ENCODE measurements at regions not wholly inside any gene's neighbourhood (a gene's known extent, or its start where the extent isn't known, plus 50 kb on each side); places are given as distances from the start of the nearest gene placed in this dataset.

DNA sequence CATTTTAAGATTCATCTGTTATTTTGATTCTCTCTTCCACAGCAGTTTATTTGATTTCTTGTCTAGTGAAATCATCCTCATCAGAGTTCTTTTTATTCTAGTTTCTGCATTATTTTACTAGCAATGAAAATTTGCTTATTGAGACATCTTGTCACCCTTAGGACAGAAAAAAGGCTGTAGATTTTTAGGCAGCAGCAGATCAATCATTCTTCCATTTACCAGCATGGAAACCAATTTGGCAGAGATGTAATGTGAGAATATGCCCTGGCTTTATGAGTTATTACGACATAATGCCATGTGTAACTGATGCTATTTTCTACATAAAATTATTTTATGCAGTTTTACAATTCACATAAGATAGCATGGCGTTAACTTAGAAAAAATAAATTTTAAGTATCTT, 688.6 kb upstream of the SLC10A2 start:
- Histone ChIP-seq H3K36me3 (ENCODE audit: control insufficient read depth in 3 of 3, insufficient read depth in 2 of 3, low read depth in 1 of 3, low read length in 3 of 3) (no peaks in the 10 kb centered on the region), H3K4me1 (ENCODE audit: control insufficient read depth in 3 of 3, insufficient read depth in 2 of 3, low read depth in 1 of 3, low read length in 2 of 3) (no peaks in the 10 kb centered on the region), H3K27ac (ENCODE audit: low read depth in 1 of 3, low read length in 2 of 3) (no peak overlapping the region), H3K9me3 (ENCODE audit: control insufficient read depth in 2 of 2, insufficient read depth in 1 of 2, low read depth in 1 of 2, low read length in 1 of 2) (no peaks in the 10 kb centered on the region), H3K27me3 (ENCODE audit: control insufficient read depth in 3 of 3, insufficient read depth in 3 of 3, low read length in 3 of 3) (no peaks in the 10 kb centered on the region), H3K4me3 (ENCODE audit: low read depth in 1 of 3, low read length in 3 of 3) (no peak overlapping the region)
- DNase-seq (no peak), FAIRE-seq (no peak)
- 73 to 84% (median 79%) methylated on average over 2 of the region's 2 CpGs for WGBS, 3 donors

DNA sequence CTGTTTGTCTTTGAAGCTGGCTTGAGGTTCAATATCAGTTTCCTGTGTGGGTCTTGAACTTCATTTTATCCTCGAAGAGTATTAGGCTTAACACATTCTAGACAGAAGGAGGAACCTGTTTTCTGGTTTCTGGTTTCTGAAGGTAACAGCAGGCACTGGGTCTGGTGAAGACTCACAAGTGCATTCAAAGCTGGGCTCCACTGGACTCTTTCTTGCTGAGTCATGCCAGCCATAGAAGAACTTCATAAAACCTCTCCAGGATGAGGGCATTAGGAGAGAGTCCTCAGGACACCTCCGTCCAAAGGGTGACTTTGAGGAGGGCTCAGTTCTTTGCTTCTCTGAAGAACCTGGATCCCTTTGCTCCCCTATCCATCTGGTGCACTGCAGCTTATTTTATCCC, 668.6 kb upstream of the SLC10A2 start:
- no peaks in the 10 kb centered on the region for H3K9me3 ChIP-seq (ENCODE audit: control insufficient read depth in 2 of 2, insufficient read depth in 1 of 2, low read depth in 1 of 2, low read length in 1 of 2)
- no peaks in the 10 kb centered on the region for H3K27me3 ChIP-seq (ENCODE audit: control insufficient read depth in 3 of 3, insufficient read depth in 3 of 3, low read length in 3 of 3)
- no peak overlapping the region for H3K4me3 ChIP-seq (ENCODE audit: low read depth in 1 of 3, low read length in 3 of 3)
- DNase-seq (no peak), FAIRE-seq (no peak)
- no peaks in the 10 kb centered on the region for H3K36me3 ChIP-seq (ENCODE audit: control insufficient read depth in 3 of 3, insufficient read depth in 2 of 3, low read depth in 1 of 3, low read length in 3 of 3)
- 73 to 86% (median 80%) methylated on average over 2 of the region's 2 CpGs for WGBS, 3 donors
- H3K27ac ChIP-seq (ENCODE audit: low read depth in 1 of 3, low read length in 2 of 3) = no peak overlapping the region
- no peaks in the 10 kb centered on the region for H3K4me1 ChIP-seq (ENCODE audit: control insufficient read depth in 3 of 3, insufficient read depth in 2 of 3, low read depth in 1 of 3, low read length in 2 of 3)

GRCh38 chr13:103731959-103732358, 665.7 kb upstream of the SLC10A2 start:
- no peak for FAIRE-seq
- Histone ChIP-seq H3K4me1 (ENCODE audit: control insufficient read depth in 3 of 3, insufficient read depth in 2 of 3, low read depth in 1 of 3, low read length in 2 of 3) (no peaks in the 10 kb centered on the region), H3K27me3 (ENCODE audit: control insufficient read depth in 3 of 3, insufficient read depth in 3 of 3, low read length in 3 of 3) (no peaks in the 10 kb centered on the region), H3K4me3 (ENCODE audit: low read depth in 1 of 3, low read length in 3 of 3) (no peak overlapping the region), H3K36me3 (ENCODE audit: control insufficient read depth in 3 of 3, insufficient read depth in 2 of 3, low read depth in 1 of 3, low read length in 3 of 3) (no peaks in the 10 kb centered on the region), H3K9me3 (ENCODE audit: control insufficient read depth in 2 of 2, insufficient read depth in 1 of 2, low read depth in 1 of 2, low read length in 1 of 2) (no peaks in the 10 kb centered on the region), H3K27ac (ENCODE audit: low read depth in 1 of 3, low read length in 2 of 3) (no peak overlapping the region)
- 89 to 91% (median 90%) methylated on average over 5 of the region's 5 CpGs for WGBS, 3 donors
- DNase-seq = no peak

DNA sequence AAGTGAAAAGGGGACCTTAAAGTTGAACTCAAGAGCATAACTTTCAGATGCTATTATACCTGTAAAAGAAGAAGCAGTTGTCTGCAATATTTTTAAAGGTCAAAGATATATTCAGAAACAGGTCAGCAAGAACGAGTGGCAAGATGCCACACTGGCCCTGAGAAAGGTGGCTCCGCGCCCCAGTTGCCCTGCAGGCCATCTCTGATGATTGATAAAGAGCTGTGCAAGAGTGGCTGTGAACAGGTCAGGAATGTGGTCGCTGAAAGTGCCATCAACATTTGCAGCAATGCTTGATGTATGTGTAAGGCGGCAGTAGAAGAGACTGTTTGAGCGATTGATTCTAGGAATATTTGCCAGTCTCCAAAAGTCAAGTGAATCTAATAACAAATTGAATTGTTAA, 664.2 kb upstream of the SLC10A2 start:
- H3K9me3 ChIP-seq (ENCODE audit: control insufficient read depth in 2 of 2, insufficient read depth in 1 of 2, low read depth in 1 of 2, low read length in 1 of 2) = no peaks in the 10 kb centered on the region
- no peak for FAIRE-seq

DNA sequence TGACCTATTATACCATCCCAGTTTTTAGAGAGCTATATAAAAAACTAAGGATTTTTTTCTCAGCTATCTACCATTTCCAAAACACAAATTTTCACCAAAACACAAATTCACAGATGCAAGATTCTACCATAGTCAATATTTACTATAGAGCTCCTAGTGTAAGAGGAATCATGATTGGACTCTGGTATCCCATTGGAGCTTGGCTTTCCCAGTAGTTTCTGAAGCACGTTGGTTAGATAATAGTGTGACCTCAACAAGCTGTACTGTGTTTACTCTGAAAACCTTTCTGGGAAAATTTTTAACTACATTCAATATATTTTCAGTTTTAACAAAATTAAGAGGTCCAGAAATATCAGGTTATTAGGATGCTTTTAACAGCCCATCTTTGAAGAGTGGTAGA, 660.6 kb upstream of the SLC10A2 start:
- Histone ChIP-seq H3K27ac (ENCODE audit: low read depth in 1 of 3, low read length in 2 of 3) (no peak overlapping the region), H3K36me3 (ENCODE audit: control insufficient read depth in 3 of 3, insufficient read depth in 2 of 3, low read depth in 1 of 3, low read length in 3 of 3) (no peaks in the 10 kb centered on the region), H3K9me3 (ENCODE audit: control insufficient read depth in 2 of 2, insufficient read depth in 1 of 2, low read depth in 1 of 2, low read length in 1 of 2) (no peaks in the 10 kb centered on the region), H3K27me3 (ENCODE audit: control insufficient read depth in 3 of 3, insufficient read depth in 3 of 3, low read length in 3 of 3) (no peaks in the 10 kb centered on the region), H3K4me3 (ENCODE audit: low read depth in 1 of 3, low read length in 3 of 3) (no peak overlapping the region), H3K4me1 (ENCODE audit: control insufficient read depth in 3 of 3, insufficient read depth in 2 of 3, low read depth in 1 of 3, low read length in 2 of 3) (no peaks in the 10 kb centered on the region)
- DNase-seq (no peak), FAIRE-seq (no peak)
- 41 to 52% (median 42%) methylated on average over 1 of the region's 1 CpG for WGBS, 3 donors

More for the DNA sequence above, 664.2 kb upstream of the SLC10A2 start:
- H3K27ac ChIP-seq (ENCODE audit: low read depth in 1 of 3, low read length in 2 of 3) = no peak overlapping the region
- 73 to 81% (median 74%) methylated on average over 6 of the region's 6 CpGs for WGBS, 3 donors
- no peaks in the 10 kb centered on the region for H3K4me1 ChIP-seq (ENCODE audit: control insufficient read depth in 3 of 3, insufficient read depth in 2 of 3, low read depth in 1 of 3, low read length in 2 of 3)
- no peak for DNase-seq
- no peaks in the 10 kb centered on the region for H3K36me3 ChIP-seq (ENCODE audit: control insufficient read depth in 3 of 3, insufficient read depth in 2 of 3, low read depth in 1 of 3, low read length in 3 of 3)
- H3K4me3 ChIP-seq (ENCODE audit: low read depth in 1 of 3, low read length in 3 of 3) = no peak overlapping the region
- no peaks in the 10 kb centered on the region for H3K27me3 ChIP-seq (ENCODE audit: control insufficient read depth in 3 of 3, insufficient read depth in 3 of 3, low read length in 3 of 3)

GRCh38 chr13:103716718-103717117, 650.5 kb upstream of the SLC10A2 start:
- H3K27ac ChIP-seq (ENCODE audit: low read depth in 1 of 3, low read length in 2 of 3) = no peak overlapping the region
- DNase-seq (no peak), FAIRE-seq (no peak)
- H3K9me3 ChIP-seq (ENCODE audit: control insufficient read depth in 2 of 2, insufficient read depth in 1 of 2, low read depth in 1 of 2, low read length in 1 of 2) = no peaks in the 10 kb centered on the region
- 0 to 30% (median 0%) methylated on average over 1 of the region's 1 CpG for WGBS, 3 donors
- H3K4me1 ChIP-seq (ENCODE audit: control insufficient read depth in 3 of 3, insufficient read depth in 2 of 3, low read depth in 1 of 3, low read length in 2 of 3) = no peaks in the 10 kb centered on the region
- H3K36me3 ChIP-seq (ENCODE audit: control insufficient read depth in 3 of 3, insufficient read depth in 2 of 3, low read depth in 1 of 3, low read length in 3 of 3) = no peaks in the 10 kb centered on the region
- H3K4me3 ChIP-seq (ENCODE audit: low read depth in 1 of 3, low read length in 3 of 3) = no peak overlapping the region
- H3K27me3 ChIP-seq (ENCODE audit: control insufficient read depth in 3 of 3, insufficient read depth in 3 of 3, low read length in 3 of 3) = peaks cover 0 to 2% (median 0%) of the 10 kb centered on the region in 3 donors

GRCh38 chr13:103715335-103715734, 649.1 kb upstream of the SLC10A2 start:
- 78 to 83% (median 79%) methylated on average over 5 of the region's 5 CpGs for WGBS, 3 donors
- DNase-seq = no peak
- Histone ChIP-seq H3K4me3 (ENCODE audit: low read depth in 1 of 3, low read length in 3 of 3) (no peak overlapping the region), H3K27ac (ENCODE audit: low read depth in 1 of 3, low read length in 2 of 3) (no peak overlapping the region), H3K27me3 (ENCODE audit: control insufficient read depth in 3 of 3, insufficient read depth in 3 of 3, low read length in 3 of 3) (peaks cover 0 to 2% (median 0%) of the 10 kb centered on the region in 3 donors), H3K36me3 (ENCODE audit: control insufficient read depth in 3 of 3, insufficient read depth in 2 of 3, low read depth in 1 of 3, low read length in 3 of 3) (no peaks in the 10 kb centered on the region), H3K9me3 (ENCODE audit: control insufficient read depth in 2 of 2, insufficient read depth in 1 of 2, low read depth in 1 of 2, low read length in 1 of 2) (no peaks in the 10 kb centered on the region), H3K4me1 (ENCODE audit: control insufficient read depth in 3 of 3, insufficient read depth in 2 of 3, low read depth in 1 of 3, low read length in 2 of 3) (no peaks in the 10 kb centered on the region)
- no peak for FAIRE-seq

GRCh38 chr13:103703246-103703645, 637.0 kb upstream of the SLC10A2 start:
- Histone ChIP-seq H3K9me3 (ENCODE audit: control insufficient read depth in 2 of 2, insufficient read depth in 1 of 2, low read depth in 1 of 2, low read length in 1 of 2) (peaks cover 0 to 3% of the 10 kb centered on the region in 2 donors), H3K4me3 (ENCODE audit: low read depth in 1 of 3, low read length in 3 of 3) (no peak overlapping the region), H3K27me3 (ENCODE audit: control insufficient read depth in 3 of 3, insufficient read depth in 3 of 3, low read length in 3 of 3) (no peaks in the 10 kb centered on the region), H3K27ac (ENCODE audit: low read depth in 1 of 3, low read length in 2 of 3) (no peak overlapping the region), H3K36me3 (ENCODE audit: control insufficient read depth in 3 of 3, insufficient read depth in 2 of 3, low read depth in 1 of 3, low read length in 3 of 3) (no peaks in the 10 kb centered on the region), H3K4me1 (ENCODE audit: control insufficient read depth in 3 of 3, insufficient read depth in 2 of 3, low read depth in 1 of 3, low read length in 2 of 3) (no peaks in the 10 kb centered on the region)
- WGBS, 3 donors = 86 to 93% (median 86%) methylated on average over 1 of the region's 1 CpG
- DNase-seq (no peak), FAIRE-seq (no peak)

DNA sequence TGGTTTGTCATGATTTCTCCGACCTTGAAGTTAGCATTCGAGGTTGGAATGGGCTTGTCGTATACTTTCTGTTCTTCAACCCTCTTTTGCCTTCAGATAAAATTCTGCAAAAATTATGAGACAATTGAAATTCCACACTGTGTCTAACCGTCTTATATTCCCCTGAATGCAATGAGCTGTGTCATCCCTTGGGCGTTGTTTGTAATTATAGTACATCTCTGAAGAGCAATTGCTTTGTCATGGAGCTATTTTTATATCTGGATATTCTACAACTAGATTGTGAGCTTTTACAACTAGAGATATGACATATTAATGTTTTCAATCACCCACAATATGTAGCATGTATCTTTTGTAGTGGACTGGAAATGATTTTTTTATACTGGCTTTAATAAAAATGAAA, 631.8 kb upstream of the SLC10A2 start:
- 59 to 81% (median 68%) methylated on average over 5 of the region's 5 CpGs for WGBS, 3 donors
- H3K27me3 ChIP-seq (ENCODE audit: control insufficient read depth in 3 of 3, insufficient read depth in 3 of 3, low read length in 3 of 3) = no peaks in the 10 kb centered on the region
- H3K4me3 ChIP-seq (ENCODE audit: low read depth in 1 of 3, low read length in 3 of 3) = no peak overlapping the region
- H3K36me3 ChIP-seq (ENCODE audit: control insufficient read depth in 3 of 3, insufficient read depth in 2 of 3, low read depth in 1 of 3, low read length in 3 of 3) = no peaks in the 10 kb centered on the region
- no peak overlapping the region for H3K27ac ChIP-seq (ENCODE audit: low read depth in 1 of 3, low read length in 2 of 3)
- H3K9me3 ChIP-seq (ENCODE audit: control insufficient read depth in 2 of 2, insufficient read depth in 1 of 2, low read depth in 1 of 2, low read length in 1 of 2) = no peaks in the 10 kb centered on the region
- no peak for DNase-seq
- no peak for FAIRE-seq
- no peaks in the 10 kb centered on the region for H3K4me1 ChIP-seq (ENCODE audit: control insufficient read depth in 3 of 3, insufficient read depth in 2 of 3, low read depth in 1 of 3, low read length in 2 of 3)
